HepG2 (cell line): ENCODE measurements at regions not wholly inside any gene's neighbourhood (a gene's known extent, or its start where the extent isn't known, plus 50 kb on each side); places are given as distances from the start of the nearest gene placed in this dataset.

Source experiments
- ATAC-seq: fragments of 200-7000 bp; cut with Tn5 transposase; 3 replicates; pipeline ENCODE4 v1.9.1; 2020; ENCODE audit warnings: mild to moderate bottlenecking, moderate library complexity
- BruUV-seq: library from RNA; stranded (reverse); fragments of 400-500 nt; replicated peaks from 2 replicates; lab custom pipeline; 2021; lab: Mats Ljungman, UMichigan
- CTCF ChIA-PET: fragments of 300-600 bp; formaldehyde crosslinking; extraction: SDS; loops from one replicate; lab custom pipeline; 2021; ENCODE audit warnings: low total read pairs, inconsistent platforms, low intra/inter-chr PET ratio; lab: Yijun Ruan, JAX
- POLR2A ChIA-PET: fragments of 350-600 bp; sonication (Branson Sonifier 250); formaldehyde crosslinking; loops from one replicate; lab custom pipeline; 2020; ENCODE audit warnings: antibody characterized with exemption, inconsistent platforms; lab: Yijun Ruan, JAX
- DNase-seq: peaks from one replicate; pipeline ENCODE4 v3.0.0-alpha.2; 2015; ENCODE audit warnings: low spot score
- FAIRE-seq: peaks from 3 replicates; lab custom pipeline; 2011; peaks lifted over from hg19 to GRCh38; lab: Jason Lieb, UNC
- H2AFZ ChIP-seq: one replicate; pipeline ENCODE4 v1.6.1; 2011; ENCODE audit warnings: low read length, inconsistent platforms
- H3K27ac ChIP-seq: fragments of 300-600 bp; 3 replicates; pipeline ENCODE4 v1.8.0; 2011; ENCODE audit warnings: mixed run types, mild to moderate bottlenecking, mixed read lengths, low read length, inconsistent platforms; ENCODE audit not compliant: insufficient read depth; ENCODE audit errors: extremely low read length
- H3K27me3 ChIP-seq, 2 experiments: fragments of 200-600 bp in 1 of 2; 2 replicates in 1 of 2; 3 replicates in 1 of 2; pipeline versions ENCODE4 v1.6.0 to v1.8.0; 2011; ENCODE audit warnings: low read length in 2 of 2, mild to moderate bottlenecking in 2 of 2, moderate library complexity in 2 of 2, inconsistent platforms in 1 of 2; ENCODE audit not compliant: insufficient read depth in 2 of 2, control insufficient read depth in 1 of 2
- H3K36me3 ChIP-seq, 2 experiments: fragments of 200-600 bp in 1 of 2; replicated peaks in 1 of 2; 2 replicates in 1 of 2; 3 replicates in 1 of 2; pipeline versions ENCODE4 v1.5.1 to v1.8.0; 2011; ENCODE audit warnings: low read length in 2 of 2, inconsistent platforms in 1 of 2; ENCODE audit not compliant: insufficient read depth in 2 of 2, control insufficient read depth in 1 of 2
- H3K4me1 ChIP-seq: 2 replicates; pipeline ENCODE4 v1.5.1; 2012; ENCODE audit warnings: low read length, inconsistent platforms; ENCODE audit not compliant: insufficient read depth
- H3K4me2 ChIP-seq: 2 replicates; pipeline ENCODE4 v1.6.0; 2011; ENCODE audit warnings: low read depth, low read length, inconsistent platforms
- H3K4me3 ChIP-seq, 3 experiments: fragments of 200-600 bp in 1 of 3; sonication (generic), shearing (Covaris generic) in 1 of 3; replicated peaks in 1 of 3; 2 replicates each; pipeline ENCODE4 v1.5.1; 2011 to 2016; ENCODE audit warnings: low read length in 3 of 3, inconsistent platforms in 2 of 3, low read depth in 2 of 3, mild to moderate bottlenecking in 2 of 3, control low read depth in 1 of 3, mixed read lengths in 1 of 3; ENCODE audit not compliant: insufficient read depth in 1 of 3
- H3K79me2 ChIP-seq: one replicate; pipeline ENCODE4 v1.6.1; 2011; ENCODE audit warnings: low read length, inconsistent platforms; ENCODE audit not compliant: insufficient read depth
- H3K9ac ChIP-seq: 2 replicates; pipeline ENCODE4 v1.6.0; 2011; ENCODE audit warnings: mild to moderate bottlenecking, low read depth, low read length, inconsistent platforms; ENCODE audit not compliant: insufficient read depth
- H3K9me3 ChIP-seq: 2 replicates; pipeline ENCODE4 v1.5.1; 2012; ENCODE audit warnings: mild to moderate bottlenecking, low read length
- H4K20me1 ChIP-seq: 2 replicates; pipeline ENCODE4 v1.6.0; 2011; ENCODE audit warnings: inconsistent platforms, mild to moderate bottlenecking, low read length, moderate library complexity; ENCODE audit not compliant: insufficient read depth
- CEBPB ChIP-seq: IDR thresholded peaks from 2 replicates; pipeline ENCODE4 v1.6.1; 2011; ENCODE audit warnings: low read depth, low read length, improper control_type of control experiment, borderline replicate concordance
- TGIF2 ChIP-seq: IDR thresholded peaks from 2 replicates; pipeline ENCODE4 v1.6.1; 2016; ENCODE audit warnings: control low read depth, missing compliant biosample characterization
- YY1 ChIP-seq: IDR thresholded peaks from 2 replicates; pipeline ENCODE4 v1.6.1; 2011; ENCODE audit warnings: low read length, low read depth, moderate library complexity, mild to moderate bottlenecking; ENCODE audit not compliant: insufficient read depth, insufficient replicate concordance
- ZFP36L1 ChIP-seq: sonication (generic); formaldehyde crosslinking; IDR thresholded peaks from 2 replicates; pipeline ENCODE4 v1.8.0; 2022; ENCODE audit warnings: mild to moderate bottlenecking, missing genetic modification reagents, moderate library complexity
- ZNF710 ChIP-seq: sonication (generic); formaldehyde crosslinking; IDR thresholded peaks from 2 replicates; pipeline ENCODE4 v1.5.0; 2020; ENCODE audit warnings: mild to moderate bottlenecking, missing genetic modification reagents, borderline replicate concordance
- ZNF800 ChIP-seq: sonication (generic); formaldehyde crosslinking; IDR thresholded peaks from 2 replicates; pipeline ENCODE4 v1.4.0; 2020; ENCODE audit warnings: missing genetic modification reagents
- ZNF816 ChIP-seq: sonication (generic); formaldehyde crosslinking; IDR thresholded peaks from 2 replicates; pipeline ENCODE4 v1.8.0; 2022; ENCODE audit warnings: missing genetic modification reagents, mild to moderate bottlenecking, borderline replicate concordance
- WGBS: methylation state at CpG from one replicate; pipeline ENCODE4 v1.1.6; 2017; ENCODE audit warnings: low lambda C conversion rate; 5-methylcytosine and 5-hydroxymethylcytosine counted together
- in situ Hi-C: cut with HindIII; loops from 2 replicates; pipeline ENCODE4 v1.10.0; 2017; ENCODE audit warnings: low pct_unique_long_range_greater_than_20kb; ENCODE audit not compliant: extremely low pct_ligation_motif_present
- intact Hi-C: fragments of 100-400 bp; cut with micrococcal nuclease; formaldehyde crosslinking; loops from one replicate; pipeline ENCODE4 v1.10.0; 2022; ENCODE audit not compliant: unreplicated experiment

- TF ChIP-seq ZNF710 (CRISPR knock-in tag), result no peak
These were observed 292.8 kb downstream of the YTHDC2 start (continued) for GRCh38 chr5:113806250-113806649.

DNA sequence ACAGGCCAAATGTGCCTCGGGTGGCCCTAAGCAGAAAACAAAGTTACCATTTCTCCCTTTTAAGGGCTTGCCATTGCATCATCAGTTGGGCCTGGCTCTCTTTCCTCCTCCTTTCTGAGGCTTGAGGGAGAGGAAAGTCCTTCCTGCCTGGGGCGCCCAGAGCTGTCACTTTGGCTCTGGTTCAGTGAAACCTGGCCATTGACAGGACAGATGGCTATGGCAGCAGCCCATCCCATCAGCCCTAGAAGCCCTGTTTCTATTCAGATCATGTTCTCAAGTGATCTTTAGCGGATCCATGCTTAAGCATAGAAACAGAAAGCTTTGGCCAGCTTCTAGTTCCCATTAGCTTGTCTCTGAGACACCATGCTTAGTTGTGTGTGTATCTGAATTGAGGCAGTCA, 293.4 kb downstream of the YTHDC2 start:
- H2AFZ ChIP-seq, result no peak overlapping the region
- WGBS, result 0% methylated on average over 2 of the region's 3 CpGs
- no peaks in the 10 kb centered on the region for H4K20me1 ChIP-seq
- H3K79me2 ChIP-seq, result no peaks in the 10 kb centered on the region
- H3K4me3 ChIP-seq, result no peak overlapping the region
- intact Hi-C loops, result no loop called here
- H3K27ac ChIP-seq, result no peak overlapping the region
- BruUV-seq, result no TSS peak
- H3K27me3 ChIP-seq, result no peaks in the 10 kb centered on the region; a peak in 1 of 5 replicates
- DNase-seq (no peak), FAIRE-seq (no peak), ATAC-seq (no peak)
- TF ChIP-seq CEBPB, result peak; percentile 40; the same call in 1 of the 2 replicates
- TF ChIP-seq ZNF816 (CRISPR knock-in tag), result no peak
- in situ Hi-C loops, result no loop called here
- ChIA-PET CTCF (no interaction called here), POLR2A (no interaction called here)
- no peaks in the 10 kb centered on the region for H3K36me3 ChIP-seq
- no peaks in the 10 kb centered on the region for H3K9me3 ChIP-seq
- H3K4me2 ChIP-seq, result no peak overlapping the region
- no peaks in the 10 kb centered on the region for H3K4me1 ChIP-seq
- H3K9ac ChIP-seq, result no peak overlapping the region

GRCh38 chr5:113807427-113807991, 294.0 kb downstream of the YTHDC2 start:
- intact Hi-C loops, result no loop called here
- WGBS, result 1% methylated on average over 6 of the region's 7 CpGs
- in situ Hi-C loops, result no loop called here
- Histone ChIP-seq H3K9me3 (no peaks in the 10 kb centered on the region), H2AFZ (no peak overlapping the region), H3K4me1 (no peaks in the 10 kb centered on the region), H3K4me3 (no peak overlapping the region), H3K36me3 (no peaks in the 10 kb centered on the region), H4K20me1 (no peaks in the 10 kb centered on the region; the same call in 1 of the 2 replicates), H3K9ac (no peak overlapping the region), H3K4me2 (no peak overlapping the region), H3K27me3 (no peaks in the 10 kb centered on the region; a peak in 1 of 5 replicates), H3K27ac (no peak overlapping the region), H3K79me2 (no peaks in the 10 kb centered on the region)
- CTCF ChIA-PET, result no interaction called here
- BruUV-seq, result no TSS peak
- FAIRE-seq, result no peak
- no peak for ATAC-seq
- TF ChIP-seq YY1 (no peak), ZNF800 (CRISPR knock-in tag) (no peak), ZFP36L1 (no peak), TGIF2 (CRISPR knock-in tag) (no peak)
- no peak for DNase-seq
- POLR2A ChIA-PET, result no interaction called here
